ENCODE measurements at regions not wholly inside any gene's neighbourhood (a gene's known extent, or its start where the extent isn't known, plus 50 kb on each side); places are given as distances from the start of the nearest gene placed in this dataset.

- TF ChIP-seq EZH2 (IDR thresholded peaks at IDR 0.05) (no peak), POLR2AphosphoS5 (IDR thresholded peaks at IDR 0.05; ENCODE audit: borderline replicate concordance, low read depth, low read length) (no peak), FOXP2 (optimal IDR thresholded peaks at IDR 0.05; ENCODE audit: control extremely low read depth, extremely low read length, insufficient read depth) (no peak)
These were observed 359.4 kb upstream of the FOXG1 start for GRCh38 chr14:28407031-28407825.
